Keratinocyte (primary cell): ENCODE measurements at regions not wholly inside any gene's neighbourhood (a gene's known extent, or its start where the extent isn't known, plus 50 kb on each side); places are given as distances from the start of the nearest gene placed in this dataset.

Experiments used
- CTCF ChIP-seq, 3 experiments: IDR thresholded peaks in 1 of 3; conservative IDR thresholded peaks in 1 of 3; optimal IDR thresholded peaks in 1 of 3; 2 replicates in 2 of 3; 3 replicates in 1 of 3; pipeline versions ENCODE3 to v1.5.1; 2011; ENCODE audit warnings: low read length in 3 of 3, mild to moderate bottlenecking in 3 of 3, moderate library complexity in 2 of 3, control low read depth in 1 of 3, inconsistent platforms in 1 of 3; ENCODE audit not compliant: insufficient read depth in 2 of 3; ENCODE audit errors: extremely low read depth in 1 of 3
- EZH2 ChIP-seq: IDR thresholded peaks from one replicate; pipeline ENCODE4 v1.6.1; 2012; ENCODE audit warnings: inconsistent platforms, mild to moderate bottlenecking, low read length, moderate library complexity

- TF ChIP-seq CTCF (optimal IDR thresholded peaks at IDR 0.05 in 1 of 3, IDR thresholded peaks at IDR 0.05 in 1 of 3, conservative IDR thresholded peaks at IDR 0.05 in 1 of 3; ENCODE audit: extremely low read depth in 1 of 3, insufficient read depth in 2 of 3, low read length in 3 of 3) (no peak), EZH2 (no peak)
Observed at GRCh38 chr12:127750076-127750840, 516.7 kb upstream of the TMEM132C start.
